Breast epithelium (tissue), 3 donors: ENCODE measurements at regions not wholly inside any gene's neighbourhood (a gene's known extent, or its start where the extent isn't known, plus 50 kb on each side); places are given as distances from the start of the nearest gene placed in this dataset.

Source experiments
- POLR2A ChIP-seq: fragments of 450-650 bp; IDR thresholded peaks from one replicate; pipeline ENCODE4 v1.6.1; 2016; ENCODE audit warnings: antibody characterized with exemption, mild to moderate bottlenecking, moderate library complexity
- POLR2AphosphoS5 ChIP-seq, 3 donors: sonication (generic); formaldehyde crosslinking; IDR thresholded peaks; one replicate each; pipeline ENCODE4 v1.6.1; 2017; ENCODE audit warnings: antibody characterized with exemption in 3 of 3
- TF ChIP-seq, protein P1 (sequence below), 3 donors: fragments of 450-650 bp; IDR thresholded peaks; one replicate each; pipeline ENCODE4 v1.5.1; 2016 to 2017; ENCODE audit warnings: antibody characterized with exemption in 3 of 3, mild to moderate bottlenecking in 3 of 3, moderate library complexity in 3 of 3

GRCh38 chr22:34760276-34761008, 305.5 kb upstream of the ISX start:
- TF ChIP-seq, protein P1, sequence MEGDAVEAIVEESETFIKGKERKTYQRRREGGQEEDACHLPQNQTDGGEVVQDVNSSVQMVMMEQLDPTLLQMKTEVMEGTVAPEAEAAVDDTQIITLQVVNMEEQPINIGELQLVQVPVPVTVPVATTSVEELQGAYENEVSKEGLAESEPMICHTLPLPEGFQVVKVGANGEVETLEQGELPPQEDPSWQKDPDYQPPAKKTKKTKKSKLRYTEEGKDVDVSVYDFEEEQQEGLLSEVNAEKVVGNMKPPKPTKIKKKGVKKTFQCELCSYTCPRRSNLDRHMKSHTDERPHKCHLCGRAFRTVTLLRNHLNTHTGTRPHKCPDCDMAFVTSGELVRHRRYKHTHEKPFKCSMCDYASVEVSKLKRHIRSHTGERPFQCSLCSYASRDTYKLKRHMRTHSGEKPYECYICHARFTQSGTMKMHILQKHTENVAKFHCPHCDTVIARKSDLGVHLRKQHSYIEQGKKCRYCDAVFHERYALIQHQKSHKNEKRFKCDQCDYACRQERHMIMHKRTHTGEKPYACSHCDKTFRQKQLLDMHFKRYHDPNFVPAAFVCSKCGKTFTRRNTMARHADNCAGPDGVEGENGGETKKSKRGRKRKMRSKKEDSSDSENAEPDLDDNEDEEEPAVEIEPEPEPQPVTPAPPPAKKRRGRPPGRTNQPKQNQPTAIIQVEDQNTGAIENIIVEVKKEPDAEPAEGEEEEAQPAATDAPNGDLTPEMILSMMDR (IDR thresholded peaks at IDR 0.05) = no peak
- TF ChIP-seq POLR2AphosphoS5 (IDR thresholded peaks at IDR 0.05) (no peak), POLR2A (no peak)
